AG04450 (cell line): ENCODE measurements at regions not wholly inside any gene's neighbourhood (a gene's known extent, or its start where the extent isn't known, plus 50 kb on each side); places are given as distances from the start of the nearest gene placed in this dataset.
"Not testable (repeated sequence)": the region's sequence is repeated elsewhere in the genome, so short reads cannot be mapped to it uniquely, and the experiment has no call there.

Experiments
- CTCF ChIA-PET: fragments of 300-600, 350-600 bp; formaldehyde crosslinking; extraction: SDS; loops from one replicate; lab custom pipeline; 2022; ENCODE audit warnings: antibody characterized with exemption, inconsistent platforms; lab: Charles Lee
- POLR2A ChIA-PET: fragments of 350-600 bp; formaldehyde crosslinking; extraction: SDS; loops from one replicate; lab custom pipeline; 2021; ENCODE audit warnings: antibody characterized with exemption, inconsistent platforms; lab: Yijun Ruan, JAX
- DNase-seq: peaks from one replicate; pipeline ENCODE4 v3.0.0-alpha.2; 2011; ENCODE audit warnings: low read depth, low spot score
- H3K27ac ChIP-seq: one replicate; pipeline ENCODE4 v1.5.1; 2012; ENCODE audit warnings: low read depth, low read length, control low read depth
- H3K27me3 ChIP-seq: one replicate; pipeline ENCODE4 v1.6.0; 2012; ENCODE audit warnings: low read length; ENCODE audit not compliant: control insufficient read depth, insufficient read depth
- H3K4me3 ChIP-seq: 2 replicates; pipeline ENCODE4 v1.5.1; 2011; ENCODE audit warnings: mild to moderate bottlenecking, low read depth, low read length, control low read depth
- H3K9me3 ChIP-seq: 2 replicates; pipeline ENCODE4 v1.5.1; 2012; ENCODE audit warnings: low read length; ENCODE audit not compliant: control insufficient read depth, insufficient read depth
- TF ChIP-seq, protein P1 (sequence below): IDR thresholded peaks from 2 replicates; pipeline ENCODE4 v1.5.1; 2011; ENCODE audit warnings: low read depth, low read length, control low read depth, inconsistent platforms

- Histone ChIP-seq H3K4me3 (no peak overlapping the region), H3K9me3 (no peaks in the 10 kb centered on the region; the same call in 1 of the 2 replicates), H3K27ac (no peak overlapping the region), H3K27me3 (no peaks in the 10 kb centered on the region)
- POLR2A ChIA-PET: no interaction called here
- TF ChIP-seq, protein P1, sequence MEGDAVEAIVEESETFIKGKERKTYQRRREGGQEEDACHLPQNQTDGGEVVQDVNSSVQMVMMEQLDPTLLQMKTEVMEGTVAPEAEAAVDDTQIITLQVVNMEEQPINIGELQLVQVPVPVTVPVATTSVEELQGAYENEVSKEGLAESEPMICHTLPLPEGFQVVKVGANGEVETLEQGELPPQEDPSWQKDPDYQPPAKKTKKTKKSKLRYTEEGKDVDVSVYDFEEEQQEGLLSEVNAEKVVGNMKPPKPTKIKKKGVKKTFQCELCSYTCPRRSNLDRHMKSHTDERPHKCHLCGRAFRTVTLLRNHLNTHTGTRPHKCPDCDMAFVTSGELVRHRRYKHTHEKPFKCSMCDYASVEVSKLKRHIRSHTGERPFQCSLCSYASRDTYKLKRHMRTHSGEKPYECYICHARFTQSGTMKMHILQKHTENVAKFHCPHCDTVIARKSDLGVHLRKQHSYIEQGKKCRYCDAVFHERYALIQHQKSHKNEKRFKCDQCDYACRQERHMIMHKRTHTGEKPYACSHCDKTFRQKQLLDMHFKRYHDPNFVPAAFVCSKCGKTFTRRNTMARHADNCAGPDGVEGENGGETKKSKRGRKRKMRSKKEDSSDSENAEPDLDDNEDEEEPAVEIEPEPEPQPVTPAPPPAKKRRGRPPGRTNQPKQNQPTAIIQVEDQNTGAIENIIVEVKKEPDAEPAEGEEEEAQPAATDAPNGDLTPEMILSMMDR: no peak
- DNase-seq: no peak
- CTCF ChIA-PET: no interaction called here
These were observed 202.4 kb upstream of the ZSWIM2 start for GRCh38 chr2:187051350-187051749.

DNA sequence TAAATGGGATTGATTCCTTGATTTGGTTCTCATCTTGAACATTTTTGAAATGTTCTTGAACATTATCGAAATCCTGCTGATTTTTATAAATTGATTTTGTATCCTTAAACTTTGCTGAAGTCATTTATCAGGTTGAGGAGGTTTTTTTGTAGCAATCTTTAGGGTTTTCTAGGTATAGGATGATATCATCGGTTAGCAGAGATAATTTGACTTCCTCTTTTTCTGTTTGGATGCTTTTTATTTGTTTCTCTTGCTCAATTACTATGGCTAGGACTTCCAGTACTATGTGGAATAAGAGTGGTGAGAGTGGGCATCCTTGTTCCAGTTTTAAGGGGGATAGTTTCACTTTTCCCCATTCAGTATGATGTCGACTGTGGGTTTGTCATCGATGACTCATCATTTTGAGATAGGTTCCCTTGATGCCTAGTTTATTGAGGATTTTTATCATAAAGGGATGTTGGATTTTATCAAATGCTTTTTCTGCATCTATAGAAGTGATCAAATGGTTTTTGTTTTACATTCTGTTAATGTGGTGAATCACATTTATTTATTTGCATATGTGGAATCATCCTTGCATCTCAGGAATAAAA is 201.5 kb upstream of the ZSWIM2 start:
- POLR2A ChIA-PET: no interaction called here
- Histone ChIP-seq H3K9me3 (no peaks in the 10 kb centered on the region; the same call in 1 of the 2 replicates), H3K4me3 (no peak overlapping the region), H3K27me3 (no peaks in the 10 kb centered on the region), H3K27ac (no peak overlapping the region)
- TF ChIP-seq, protein P1: no peak
- CTCF ChIA-PET: no interaction called here
- DNase-seq: no peak

- no peaks in the 10 kb centered on the region for H3K9me3 ChIP-seq
- POLR2A ChIA-PET: no interaction called here
- no peak for DNase-seq
- no peak overlapping the region for H3K27ac ChIP-seq
- no peaks in the 10 kb centered on the region for H3K27me3 ChIP-seq
- TF ChIP-seq, protein P1: no peak
- no peak overlapping the region for H3K4me3 ChIP-seq
- CTCF ChIA-PET: no interaction called here
These were observed 188.3 kb upstream of the ZSWIM2 start for GRCh38 chr2:187037310-187037709.

GRCh38 chr2:187034434-187034833 is 185.5 kb upstream of the ZSWIM2 start:
- DNase-seq: no peak
- CTCF ChIA-PET: no interaction called here

DNA sequence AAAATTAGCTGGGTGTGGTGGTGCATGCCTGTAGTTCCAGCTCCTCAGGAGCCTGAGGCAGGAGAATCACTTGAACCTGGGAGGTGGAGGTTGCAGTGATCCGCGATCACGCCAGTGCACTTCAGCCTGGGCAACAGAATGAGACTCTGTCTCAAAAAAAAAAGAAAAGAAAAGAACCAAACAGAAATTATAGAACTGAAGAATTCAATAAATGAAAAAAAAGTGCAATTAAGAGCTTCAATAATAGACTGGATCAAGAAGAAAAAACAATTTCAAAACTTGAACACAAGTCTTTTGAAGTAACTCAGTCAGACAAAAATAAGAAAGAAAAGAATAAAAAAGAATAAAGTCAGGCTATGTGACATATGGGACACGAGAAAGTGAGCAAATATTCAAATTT is 175.8 kb upstream of the ZSWIM2 start:
- Histone ChIP-seq H3K27me3 (no peaks in the 10 kb centered on the region), H3K4me3 (no peak overlapping the region), H3K27ac (no peak overlapping the region), H3K9me3 (no peaks in the 10 kb centered on the region)
- ChIA-PET CTCF (no interaction called here), POLR2A (no interaction called here)
- TF ChIP-seq, protein P1: no peak
- DNase-seq: no peak

More at GRCh38 chr2:187034434-187034833, 185.5 kb upstream of the ZSWIM2 start:
- no peak overlapping the region for H3K4me3 ChIP-seq
- no peaks in the 10 kb centered on the region for H3K27me3 ChIP-seq
- H3K27ac ChIP-seq: no peak overlapping the region
- TF ChIP-seq, protein P1: no peak
- POLR2A ChIA-PET: no interaction called here
- H3K9me3 ChIP-seq: no peaks in the 10 kb centered on the region

DNA sequence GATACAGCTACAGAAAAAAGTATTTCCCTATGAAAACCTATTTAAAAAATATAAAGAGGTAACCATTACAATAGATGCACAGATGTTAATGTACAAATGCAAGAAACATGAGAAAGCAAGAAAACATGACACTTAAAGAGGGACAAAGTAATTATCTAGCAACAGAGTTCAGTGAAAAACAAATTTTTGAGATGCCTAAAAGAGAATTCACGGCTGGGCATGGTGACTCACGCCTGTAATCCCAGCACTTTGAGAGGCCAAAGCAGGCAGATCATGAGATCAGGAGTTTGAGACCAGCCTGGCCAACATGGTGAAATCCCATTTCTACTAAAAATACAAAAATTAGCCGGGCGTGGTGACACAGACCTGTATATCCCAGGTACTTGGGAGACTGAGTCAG is 175.0 kb upstream of the ZSWIM2 start:
- H3K27ac ChIP-seq, H3K27me3 ChIP-seq, H3K4me3 ChIP-seq, POLR2A ChIA-PET, H3K9me3 ChIP-seq, CTCF ChIA-PET, DNase-seq: not testable (repeated sequence)
